RKO (cell line): ENCODE measurements at regions not wholly inside any gene's neighbourhood (a gene's known extent, or its start where the extent isn't known, plus 50 kb on each side); places are given as distances from the start of the nearest gene placed in this dataset.

Experiments
- DNase-seq: peaks from one replicate; pipeline ENCODE4 v3.0.0-alpha.2; 2016; ENCODE audit warnings: low spot score

DNA sequence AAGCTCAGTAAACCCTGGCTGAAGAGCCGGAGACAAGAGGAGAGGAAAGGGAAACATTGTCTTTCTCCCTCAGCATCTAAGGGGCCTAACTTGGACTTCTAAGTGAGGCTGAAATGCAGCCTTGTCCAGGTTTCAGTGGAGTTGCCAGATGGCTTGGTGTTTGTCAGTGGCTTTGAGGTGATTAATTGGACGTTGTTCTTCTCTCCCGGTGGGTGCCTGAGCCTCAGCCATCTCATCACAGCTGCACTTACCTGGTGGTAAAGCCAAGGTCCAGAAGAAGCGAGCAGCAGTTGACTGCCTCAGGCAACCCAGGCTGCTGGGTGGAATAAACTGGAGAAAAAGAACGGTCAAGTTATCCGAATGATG lies 202.2 kb upstream of the NLRP1 start:
- DNase-seq = no peak

DNA sequence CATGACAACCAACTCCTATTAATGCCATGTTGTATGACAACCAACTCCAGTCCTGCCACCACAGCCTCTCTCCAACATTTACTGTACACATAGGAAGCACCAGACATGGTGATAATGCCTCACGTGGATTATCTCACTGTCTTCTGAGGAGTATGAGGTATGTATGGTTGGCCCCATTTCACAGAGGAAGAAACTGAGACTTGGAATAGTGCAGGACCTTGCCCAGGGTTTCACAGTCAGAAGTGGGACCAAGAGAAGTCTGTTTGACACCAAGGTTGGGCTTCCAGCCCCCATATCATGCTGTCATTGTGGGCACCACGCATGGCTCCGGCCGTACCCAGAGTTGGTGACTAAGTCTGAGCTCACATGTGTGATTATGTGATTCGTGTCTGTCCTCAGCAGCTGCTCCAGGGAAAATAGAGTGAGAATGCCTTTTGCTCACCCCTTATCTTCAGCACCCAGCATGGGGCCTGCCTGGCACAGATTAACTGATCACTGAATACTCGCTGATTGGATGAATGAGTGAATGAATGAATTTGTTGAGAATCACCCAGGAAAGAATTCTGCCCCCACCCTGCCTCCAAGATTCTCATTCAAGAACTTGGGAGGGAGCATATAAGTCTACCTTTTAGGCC lies 204.1 kb upstream of the NLRP1 start:
- DNase-seq = peak; percentile 64

DNA sequence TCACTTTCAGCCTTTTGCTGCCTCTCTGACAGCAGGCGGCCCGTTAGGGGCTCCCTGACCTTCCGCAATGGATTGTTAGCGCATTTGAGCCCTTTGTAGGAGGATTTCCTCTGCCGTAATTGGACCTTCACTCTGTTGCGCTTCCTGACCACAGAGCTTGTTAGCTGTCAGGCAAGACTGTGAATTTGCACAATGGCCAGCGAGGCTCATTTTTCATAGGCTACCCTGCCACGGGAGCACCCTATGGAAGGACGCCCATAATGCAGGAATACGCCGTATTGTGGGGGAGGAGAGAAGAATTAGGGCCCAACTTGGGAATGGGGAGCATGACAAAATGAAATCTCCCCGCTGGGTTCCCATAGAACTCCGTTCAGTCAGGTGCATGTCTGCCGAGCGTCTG lies 205.2 kb upstream of the NLRP1 start:
- no peak for DNase-seq

DNA sequence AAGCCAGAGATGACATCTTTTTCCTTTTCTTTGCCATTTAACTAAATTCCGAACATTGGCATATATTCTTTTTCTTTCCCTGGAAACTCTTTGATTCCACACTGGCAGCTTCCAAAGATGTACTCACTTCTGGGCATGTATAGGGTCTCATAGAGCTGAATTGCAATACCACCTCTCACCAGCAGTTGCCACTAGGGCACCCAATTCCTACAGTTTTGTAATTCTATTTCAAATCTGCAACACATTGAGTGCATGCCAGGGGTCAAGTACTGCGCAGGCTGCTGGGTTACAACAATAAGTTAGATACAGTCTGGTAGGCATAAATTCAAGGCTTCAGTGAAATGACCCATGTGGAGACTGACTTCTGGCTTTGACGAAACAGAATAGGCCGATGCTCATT lies 208.8 kb upstream of the NLRP1 start:
- no peak for DNase-seq

DNA sequence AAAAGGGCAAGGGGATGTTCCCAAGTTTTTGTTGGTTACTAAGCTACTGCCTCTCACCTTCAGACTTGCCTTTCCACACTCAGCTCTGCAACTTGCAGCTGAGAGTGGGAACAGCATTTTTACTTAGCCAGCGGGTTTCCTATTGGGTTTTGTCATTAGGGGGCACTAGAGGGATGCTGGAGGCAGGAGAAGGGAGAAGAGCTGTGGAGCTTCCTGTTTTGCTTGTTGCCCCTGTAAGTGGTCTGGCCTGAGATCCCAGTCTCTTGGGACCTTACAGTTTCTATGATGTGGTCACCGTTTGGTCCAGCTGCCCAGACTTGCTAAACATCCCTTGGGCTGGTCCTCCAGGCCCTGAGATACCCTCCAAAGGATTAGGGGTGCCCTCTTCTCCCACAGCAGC lies 209.6 kb upstream of the NLRP1 start:
- no peak for DNase-seq

DNA sequence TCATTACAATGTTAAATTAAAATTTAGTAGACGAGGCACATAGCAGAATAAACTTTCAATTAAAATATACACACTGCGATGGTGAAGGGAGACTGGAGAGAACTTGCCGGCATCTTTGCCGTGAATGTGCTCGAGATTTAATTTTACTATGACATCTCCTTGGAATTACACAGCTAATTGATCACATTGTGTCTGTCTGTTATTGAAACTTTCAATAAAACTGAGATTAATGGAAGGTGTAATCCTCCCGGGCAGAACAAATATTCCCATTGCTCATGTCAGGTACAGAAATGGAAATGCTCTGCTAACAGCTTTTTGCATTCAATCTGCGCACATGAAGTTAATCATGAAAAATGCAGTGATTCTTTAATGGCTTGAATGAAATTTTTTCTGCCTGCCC lies 210.1 kb upstream of the NLRP1 start:
- no peak for DNase-seq

DNA sequence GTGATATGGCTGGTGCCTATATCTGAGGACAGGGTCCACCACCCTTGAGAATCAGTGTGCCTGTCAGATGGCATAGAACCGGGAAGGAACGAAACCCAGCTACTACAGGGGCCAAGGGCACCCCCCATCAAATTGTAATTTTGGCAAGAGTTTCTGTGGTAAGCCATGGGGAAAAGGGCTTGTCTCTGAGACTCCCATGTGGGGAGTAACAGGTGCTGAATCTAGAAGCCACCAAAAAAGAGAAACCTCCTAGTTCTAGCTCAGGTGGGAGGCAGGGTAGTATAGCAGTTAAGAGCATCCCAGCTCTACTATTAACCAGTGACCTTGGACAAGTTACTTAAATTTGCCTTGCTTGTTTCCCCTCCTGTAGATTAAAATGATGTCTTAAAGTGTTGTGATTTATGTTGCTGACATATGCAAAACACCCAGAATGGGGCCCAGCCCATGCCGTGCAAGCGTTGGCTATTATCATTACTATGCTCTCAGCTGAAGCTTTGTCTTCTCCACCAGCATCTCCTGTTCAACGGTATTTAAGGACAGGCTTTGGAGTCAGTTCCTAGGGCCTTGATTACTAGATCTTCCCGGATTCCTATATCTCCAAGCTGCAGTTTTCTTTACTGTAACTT lies 210.7 kb upstream of the NLRP1 start:
- no peak for DNase-seq

DNA sequence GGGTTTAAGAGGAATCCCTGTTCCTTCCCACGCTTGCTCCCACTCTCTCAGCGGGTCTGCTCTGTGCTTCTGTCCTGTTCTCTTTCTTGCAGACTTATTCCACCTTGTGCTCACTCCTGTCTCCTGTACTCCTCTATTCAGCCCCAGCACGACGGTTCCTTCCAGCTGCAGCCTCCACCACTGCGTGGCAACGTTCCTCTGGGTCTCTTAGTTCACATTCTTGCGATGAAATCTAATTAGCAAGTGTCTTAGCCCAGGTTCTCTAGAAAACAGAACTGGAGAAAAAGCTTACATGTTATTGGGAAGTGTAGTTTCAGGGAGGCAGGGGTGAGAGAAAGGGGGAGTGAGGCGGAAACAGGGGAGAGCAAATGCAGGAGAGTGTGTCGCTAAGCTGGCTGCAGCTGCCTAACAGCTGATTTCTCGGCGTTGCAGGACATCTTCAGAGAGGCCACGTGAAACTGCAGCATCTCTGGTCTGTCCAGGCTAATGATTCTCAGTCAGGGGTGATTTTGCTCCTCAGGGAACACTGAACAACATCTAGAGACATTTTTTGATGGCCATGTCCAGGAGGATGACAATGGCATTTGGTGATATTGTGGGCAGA lies 213.2 kb upstream of the NLRP1 start:
- DNase-seq = no peak

DNA sequence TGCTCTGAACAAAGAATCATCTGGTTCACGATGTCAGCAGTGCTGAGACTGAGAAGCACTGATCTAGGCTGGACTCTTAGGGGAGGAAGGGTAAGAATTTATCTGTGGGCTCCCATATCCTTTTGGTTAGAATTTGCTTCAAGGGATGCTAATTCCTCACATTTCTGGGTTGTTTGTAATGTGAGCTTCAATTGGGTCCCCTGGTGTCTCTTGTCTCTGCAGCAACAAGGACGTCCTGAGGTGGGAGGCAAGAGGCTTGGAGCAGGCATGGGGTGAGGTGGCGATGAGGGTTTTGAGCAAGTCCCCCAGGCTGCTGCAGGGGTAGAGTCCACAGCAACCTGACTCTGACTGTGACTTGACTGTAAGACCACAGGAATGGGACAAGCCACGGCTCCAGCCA lies 213.8 kb upstream of the NLRP1 start:
- no peak for DNase-seq

DNA sequence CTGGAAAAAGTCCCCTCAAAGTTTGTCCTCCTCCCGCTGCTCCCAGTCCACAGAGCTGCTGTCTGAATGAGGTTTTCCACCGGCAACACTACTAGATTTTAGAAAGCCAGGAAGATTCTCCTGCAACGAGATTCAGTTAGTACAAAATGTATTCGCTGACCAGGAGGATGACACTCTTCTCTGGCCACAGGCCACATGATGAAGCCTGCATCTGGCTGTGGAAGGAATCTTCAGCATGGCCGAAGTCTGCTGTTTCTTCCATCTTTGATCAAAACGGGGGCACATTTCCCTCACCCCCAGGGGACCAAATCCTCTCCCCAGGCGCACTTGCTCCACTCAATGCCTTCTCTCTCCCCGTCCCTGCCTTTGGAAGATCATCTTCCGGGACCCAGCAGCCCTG lies 215.8 kb upstream of the NLRP1 start:
- DNase-seq = no peak

DNA sequence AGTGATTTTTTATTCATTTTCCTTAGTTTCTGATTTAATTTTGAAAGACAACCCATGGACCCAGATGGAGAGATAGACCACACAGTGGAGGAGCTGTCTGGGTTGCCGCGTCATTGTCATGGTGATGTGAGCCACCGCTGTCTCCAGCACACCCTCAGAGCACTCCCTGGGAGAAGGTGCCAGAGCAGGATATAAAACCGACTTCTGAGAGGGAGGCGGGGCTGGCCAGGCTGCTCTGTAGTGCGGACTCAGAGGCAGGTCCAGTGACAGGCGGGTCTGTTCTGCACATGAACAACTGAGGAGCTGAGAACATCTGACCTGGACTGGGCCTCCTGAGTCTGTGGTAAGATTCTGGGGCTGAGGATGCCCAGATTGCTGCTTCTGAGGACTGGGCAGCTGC lies 216.3 kb upstream of the NLRP1 start:
- DNase-seq = no peak

DNA sequence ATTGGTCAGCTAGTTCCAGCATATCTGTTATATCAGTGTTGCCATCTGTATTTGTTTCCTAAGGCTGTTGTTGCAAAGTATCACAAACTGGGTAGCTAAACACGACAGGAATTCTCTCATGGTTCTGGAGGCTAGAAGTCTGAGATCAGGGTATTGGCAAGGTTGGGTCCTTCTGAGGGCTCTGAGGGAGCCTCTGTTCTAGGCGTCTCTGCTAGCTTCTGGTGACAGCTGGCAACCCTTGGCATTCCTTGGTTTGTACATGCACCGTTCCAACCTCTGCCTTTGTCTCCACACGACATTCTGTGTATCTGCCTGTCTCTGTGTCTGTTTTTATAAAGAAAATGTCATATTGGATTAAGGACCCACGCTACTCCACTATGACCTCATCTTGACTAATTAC lies 219.9 kb upstream of the NLRP1 start:
- no peak for DNase-seq

DNA sequence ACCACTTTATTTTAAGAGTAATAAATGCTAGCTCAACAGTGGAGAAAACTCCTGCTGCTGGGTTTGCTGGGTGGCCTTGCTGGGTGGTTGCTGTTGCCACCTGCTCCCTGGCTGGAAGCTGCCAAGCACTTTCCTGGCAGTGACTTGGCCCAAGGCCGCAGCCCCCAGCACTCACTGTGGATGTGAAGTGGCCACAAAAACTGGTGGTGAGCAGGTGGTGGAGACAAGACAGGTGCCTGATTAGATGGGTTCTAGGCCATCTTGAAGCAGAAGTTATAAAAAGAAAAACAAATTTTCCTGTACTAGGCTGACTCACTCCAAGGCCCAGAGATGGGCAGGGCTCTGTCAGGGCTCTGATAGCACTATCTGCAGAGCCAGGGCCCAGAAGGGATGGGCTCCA lies 224.7 kb upstream of the NLRP1 start:
- DNase-seq = no peak

DNA sequence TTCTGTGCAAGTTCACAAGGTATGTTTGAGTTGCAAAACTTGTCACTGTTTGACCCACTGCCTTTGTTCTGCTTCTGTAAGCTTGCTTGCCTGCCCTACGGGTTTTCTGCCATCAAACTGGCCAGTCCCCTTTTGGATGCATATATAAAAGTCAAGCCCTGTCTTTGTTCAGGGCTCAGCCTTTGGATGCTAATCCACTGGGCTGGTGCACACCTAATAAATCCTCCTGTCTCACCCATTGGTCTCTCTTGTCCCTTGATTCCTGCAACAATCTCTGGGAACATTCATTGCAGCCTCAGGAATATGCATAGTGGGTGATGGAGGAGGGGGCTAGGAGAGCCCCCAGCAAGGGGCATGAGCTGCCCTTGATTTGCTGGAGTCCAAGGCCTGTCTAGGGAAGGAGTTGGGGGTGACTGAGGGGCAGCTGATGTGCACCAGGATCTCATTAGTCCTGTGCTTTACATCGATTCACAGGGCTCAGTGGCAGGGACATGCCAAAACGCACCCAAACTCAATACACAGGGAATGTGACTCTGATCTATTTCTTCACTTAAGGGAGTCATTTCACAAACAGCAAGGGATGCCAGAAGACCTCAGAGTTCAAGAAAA lies 225.4 kb upstream of the NLRP1 start:
- DNase-seq = no peak

DNA sequence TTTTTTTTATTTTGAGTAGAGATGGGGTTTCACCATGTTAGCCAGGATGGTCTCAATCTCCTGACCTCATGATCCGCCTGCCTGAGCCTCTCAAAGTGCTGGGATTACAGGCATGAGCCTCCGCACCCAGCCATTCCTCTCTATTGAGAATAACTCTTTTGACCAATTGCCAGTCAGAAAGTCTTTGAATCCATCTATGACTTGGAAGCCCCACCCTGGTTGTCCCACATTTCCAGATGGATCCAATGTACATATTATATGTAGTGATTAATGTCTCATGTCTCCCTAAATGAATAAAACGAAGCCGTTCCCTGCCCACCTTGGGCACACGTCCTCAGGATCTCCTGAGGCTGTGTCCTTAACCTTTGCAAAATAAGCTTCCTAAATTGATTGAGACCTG lies 228.3 kb upstream of the NLRP1 start:
- no peak for DNase-seq

DNA sequence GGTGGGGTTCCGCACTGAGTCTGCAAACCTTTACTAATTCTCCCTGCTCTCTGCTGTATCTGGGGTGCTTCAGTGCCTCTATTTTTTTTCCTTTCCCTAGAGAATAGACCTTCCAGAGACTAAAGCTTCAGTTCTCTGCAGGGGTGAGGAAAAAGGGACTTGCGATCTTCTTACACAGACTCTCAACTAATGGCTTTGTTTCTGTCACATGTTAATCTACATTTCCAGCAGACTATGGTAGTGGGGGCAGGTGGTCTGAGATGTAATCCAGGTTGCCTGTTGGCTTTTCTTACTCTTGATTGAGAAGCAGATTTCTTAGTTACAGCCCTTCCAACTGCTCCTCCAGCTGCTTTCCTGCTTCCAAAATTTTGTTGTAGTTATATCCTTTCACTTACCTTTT lies 229.0 kb upstream of the NLRP1 start:
- DNase-seq = no peak

DNA sequence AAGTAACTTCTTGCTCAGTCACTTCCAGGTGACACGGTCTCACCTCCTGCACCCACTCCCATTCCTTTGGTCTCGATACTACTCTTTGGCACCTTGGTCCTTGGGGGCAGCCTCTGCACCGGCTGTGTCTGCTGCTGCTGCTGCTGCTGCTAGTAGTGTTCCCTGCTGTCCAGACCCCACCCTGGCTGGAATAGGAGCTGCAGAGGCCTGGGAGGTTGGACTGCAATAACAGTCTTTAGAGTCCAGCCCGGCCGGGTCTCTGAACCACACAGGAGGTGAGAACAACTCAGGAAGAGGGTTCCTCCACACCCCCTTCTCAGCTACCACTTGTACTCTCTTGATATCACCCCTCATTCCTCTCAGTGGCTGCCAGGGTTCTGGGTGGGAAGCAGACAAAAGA lies 231.1 kb upstream of the NLRP1 start:
- DNase-seq = no peak

DNA sequence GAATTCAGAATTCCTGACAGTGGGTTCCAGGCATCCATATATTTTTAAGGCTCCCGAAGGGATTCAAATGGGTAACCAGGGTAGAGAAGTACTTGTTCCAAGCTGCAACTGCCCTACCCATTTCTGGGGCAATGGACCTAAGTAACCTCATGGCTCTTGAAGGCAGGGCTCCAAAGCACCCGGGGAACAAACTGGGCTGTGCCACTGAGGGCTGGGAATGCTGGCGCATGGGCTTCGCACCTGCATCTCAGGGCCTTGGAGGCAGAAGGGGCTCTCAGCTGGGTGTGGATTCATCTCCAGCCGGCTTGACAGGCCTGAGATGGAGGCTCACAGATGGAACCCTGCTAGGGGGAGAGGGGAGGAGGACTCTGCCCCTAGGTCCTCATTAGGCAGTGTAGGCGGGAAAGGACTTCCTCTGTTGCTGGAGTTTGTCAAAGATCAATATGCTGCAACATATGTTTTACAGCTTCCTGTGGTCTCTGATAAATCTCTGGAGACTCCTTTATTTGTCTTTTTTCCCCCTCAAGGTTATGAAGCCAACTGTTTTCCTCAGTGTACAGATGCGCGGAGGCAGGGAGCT lies 232.3 kb upstream of the NLRP1 start:
- no peak for DNase-seq

DNA sequence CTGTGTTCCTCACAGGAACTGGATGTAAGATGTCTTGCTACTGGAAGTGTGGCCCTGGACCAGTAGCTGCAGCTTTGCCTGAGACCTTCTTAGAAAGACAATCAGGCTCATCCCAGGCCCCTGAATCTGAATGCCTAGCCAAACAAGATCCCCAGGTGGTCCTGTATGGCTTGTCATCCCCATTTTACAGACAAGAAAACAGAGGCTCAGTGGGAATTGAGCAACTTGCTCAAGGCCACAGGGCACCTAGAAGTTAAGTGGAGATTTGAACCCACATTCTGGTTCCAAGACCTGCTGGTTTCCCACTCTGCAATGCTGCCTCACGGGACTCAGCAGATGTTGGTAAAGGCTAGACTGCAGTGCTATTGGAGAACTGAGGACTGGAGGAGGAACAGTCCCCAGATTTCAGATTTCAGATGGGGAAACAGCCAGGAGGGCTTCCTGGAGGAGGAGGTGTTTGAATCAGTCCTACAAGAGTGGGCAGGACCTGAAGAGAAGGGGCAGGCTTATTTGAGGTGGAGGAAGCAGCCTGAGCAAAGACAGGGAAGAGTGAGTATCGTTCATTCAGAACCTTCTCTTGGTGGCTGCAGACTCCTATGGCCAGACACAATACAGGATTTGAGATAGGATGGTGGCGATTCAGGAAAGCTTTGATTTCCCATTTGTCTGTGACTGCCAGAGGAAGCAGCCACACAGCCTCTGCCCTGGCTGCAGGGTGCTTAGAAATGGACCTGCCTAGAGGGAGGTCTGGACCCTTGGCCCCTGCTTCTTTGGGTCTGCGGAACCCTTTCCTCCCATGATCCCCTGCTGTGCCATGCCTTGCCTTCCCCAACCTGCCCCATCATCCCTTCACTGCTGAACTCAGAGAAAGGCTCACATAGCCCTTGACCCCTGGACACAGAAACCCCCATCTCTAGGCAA lies 233.4 kb upstream of the NLRP1 start:
- DNase-seq = no peak

DNA sequence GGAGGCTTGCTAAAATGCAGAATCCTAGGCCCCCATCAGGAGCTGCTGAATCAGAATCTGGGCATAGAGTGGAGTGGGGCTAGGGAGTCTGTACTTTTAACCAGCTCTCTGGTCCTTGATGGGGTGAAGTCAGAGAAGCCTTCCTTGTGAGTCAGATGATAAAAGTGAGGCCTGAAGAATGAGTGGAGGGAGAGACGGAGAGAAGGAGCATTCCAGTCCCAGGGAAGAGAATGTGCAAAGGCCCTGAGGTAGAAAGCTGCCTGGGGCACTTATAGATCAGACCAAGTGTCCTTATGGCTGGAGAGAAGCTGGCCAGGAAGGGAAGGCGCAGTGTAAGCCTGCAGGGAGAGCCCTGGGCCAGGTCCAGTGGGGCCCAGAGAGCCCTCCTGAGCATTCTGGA lies 235.1 kb upstream of the NLRP1 start:
- DNase-seq = no peak

DNA sequence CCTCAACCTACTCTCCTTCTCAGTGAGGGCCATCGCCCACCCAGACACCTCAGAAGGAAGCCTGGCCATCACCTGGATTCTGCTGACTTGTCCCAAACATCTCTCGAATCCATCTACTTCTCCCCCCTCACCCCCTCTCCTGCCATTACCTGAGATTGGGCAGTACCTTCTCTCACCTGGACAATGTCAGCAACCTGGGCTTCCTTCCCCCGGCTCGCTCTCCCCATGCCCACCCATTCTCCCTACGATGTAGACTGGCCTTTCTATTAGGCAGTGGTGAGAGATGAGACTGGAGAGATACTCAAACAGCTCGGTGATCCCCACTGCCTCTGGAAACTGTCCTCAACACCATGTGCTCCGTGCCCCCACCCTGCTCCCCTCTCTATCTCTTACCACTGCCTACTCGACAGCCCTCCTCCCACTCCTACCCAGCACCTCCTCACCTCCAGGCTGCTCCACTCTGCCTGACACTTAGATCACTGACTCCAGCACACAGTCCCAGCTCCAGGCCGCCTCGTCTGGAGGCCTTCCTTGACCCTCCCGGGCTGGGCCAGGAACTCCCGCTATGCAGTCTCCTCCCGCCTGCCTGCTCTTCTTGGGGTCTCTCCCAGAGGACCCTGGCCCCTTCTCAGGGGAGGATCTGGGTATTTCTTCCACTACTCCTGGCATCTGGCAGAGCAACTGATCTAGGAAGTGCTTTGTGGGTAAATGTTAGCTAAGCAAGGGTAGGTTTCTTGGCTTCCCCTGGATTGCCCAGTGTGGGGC lies 235.8 kb upstream of the NLRP1 start:
- DNase-seq = no peak
